Ishikawa (cell line): ENCODE measurements at regions not wholly inside any gene's neighbourhood (a gene's known extent, or its start where the extent isn't known, plus 50 kb on each side); places are given as distances from the start of the nearest gene placed in this dataset.

Experiments used
- NFIC ChIP-seq: IDR thresholded peaks from 2 replicates; pipeline ENCODE4 v1.6.1; 2012
- TAF1 ChIP-seq: IDR thresholded peaks from 2 replicates; pipeline ENCODE4 v1.6.1; 2012; ENCODE audit warnings: low read depth, mild to moderate bottlenecking
- TEAD4 ChIP-seq: IDR thresholded peaks from 2 replicates; pipeline ENCODE4 v1.6.1; 2012

- TF ChIP-seq NFIC (no peak), TAF1 (no peak), TEAD4 (no peak)
Observed at GRCh38 chr6:170000071-170000843, 248.8 kb downstream of the ERMARD start.
